DMS114 treated with DMSO at 0.1 percent for 48 hours (cell line): ENCODE measurements at regions not wholly inside any gene's neighbourhood (a gene's known extent, or its start where the extent isn't known, plus 50 kb on each side); places are given as distances from the start of the nearest gene placed in this dataset.
"Not testable (repeated sequence)": the region's sequence is repeated elsewhere in the genome, so short reads cannot be mapped to it uniquely, and the experiment has no call there.

Experiments used
- DNase-seq: peaks from one replicate; lab custom pipeline; 2025; ENCODE audit not compliant: unreplicated experiment; lab: John Stamatoyannopoulos, UW

DNA sequence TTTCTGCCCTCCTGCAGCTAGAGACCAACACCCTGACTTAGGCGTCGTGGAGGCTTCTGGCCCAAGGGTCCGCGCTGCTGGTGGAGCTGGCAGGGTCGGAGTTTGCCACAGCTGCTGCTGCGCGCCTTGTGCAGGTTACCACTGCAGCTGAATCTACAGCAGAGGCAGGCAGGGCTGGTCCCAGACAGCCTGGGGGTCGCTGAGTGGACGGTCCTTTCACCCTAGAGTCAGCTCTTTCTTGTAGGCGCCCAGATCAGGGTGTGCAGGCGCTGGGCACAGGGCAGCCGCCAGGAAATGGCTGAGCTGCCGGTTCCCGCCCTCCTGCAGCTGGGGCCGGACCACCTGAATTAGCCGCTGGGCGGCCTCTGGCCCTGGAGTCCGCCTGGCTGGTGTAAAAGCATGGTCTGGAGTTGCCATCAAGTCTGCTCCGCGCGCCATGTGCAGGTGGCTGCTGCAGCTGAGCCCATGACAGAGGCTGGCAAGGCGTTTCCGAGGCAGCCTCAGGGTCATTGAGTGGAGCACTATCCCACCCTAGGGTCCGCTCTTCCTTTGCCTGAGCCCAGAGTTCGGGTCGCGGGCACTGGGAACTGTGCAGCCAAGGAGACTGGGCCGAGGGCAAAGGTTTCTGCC, 144.3 kb downstream of the CCDC74A start:
- DNase-seq = not testable (repeated sequence)

DNA sequence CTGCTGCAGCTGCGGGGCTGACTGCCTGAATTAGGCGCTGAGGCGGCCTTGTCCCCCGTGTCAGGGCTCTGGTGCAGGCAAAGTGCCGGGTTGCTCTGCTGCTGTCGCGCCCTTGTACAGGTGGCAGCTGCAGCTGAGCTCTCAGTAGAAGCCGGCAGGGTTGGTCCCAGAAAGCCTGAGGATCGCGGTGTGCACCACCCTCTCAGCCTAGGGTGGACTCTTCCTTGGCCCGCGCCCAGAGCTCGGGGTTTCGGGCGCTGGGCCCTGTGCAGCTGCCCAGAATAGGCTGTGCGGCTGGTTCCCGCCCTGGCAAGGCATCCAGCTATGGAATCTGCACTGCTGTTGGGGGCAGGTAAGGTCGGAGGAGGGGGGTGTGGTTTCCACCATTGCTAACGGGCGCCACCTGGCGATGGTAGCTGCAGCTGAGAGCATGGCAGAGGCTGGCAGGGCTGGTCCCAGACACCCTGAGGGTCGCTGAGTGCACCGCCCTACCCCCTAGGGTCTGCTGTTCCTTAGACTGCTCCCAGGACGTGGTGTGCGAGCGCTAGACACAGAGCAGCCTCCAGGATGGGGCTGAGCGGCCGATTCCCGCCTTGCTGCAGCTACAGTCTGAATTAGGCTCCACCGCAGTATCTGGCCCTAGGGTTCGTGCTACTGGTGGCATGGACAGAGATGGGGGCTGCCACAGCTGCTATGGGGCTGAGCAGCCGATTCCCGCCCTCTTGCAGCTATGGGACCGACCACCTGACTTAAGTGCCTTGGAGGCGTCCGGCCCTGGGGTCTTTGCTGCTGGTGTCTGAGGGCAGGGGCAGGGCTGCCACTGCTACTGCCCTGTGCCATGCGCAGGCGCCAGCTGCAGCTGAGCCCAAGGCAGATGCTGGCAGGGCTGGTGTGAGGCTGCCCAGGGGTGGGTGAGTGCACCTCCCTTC, 145.0 kb downstream of the CCDC74A start:
- DNase-seq = not testable (repeated sequence)

DNA sequence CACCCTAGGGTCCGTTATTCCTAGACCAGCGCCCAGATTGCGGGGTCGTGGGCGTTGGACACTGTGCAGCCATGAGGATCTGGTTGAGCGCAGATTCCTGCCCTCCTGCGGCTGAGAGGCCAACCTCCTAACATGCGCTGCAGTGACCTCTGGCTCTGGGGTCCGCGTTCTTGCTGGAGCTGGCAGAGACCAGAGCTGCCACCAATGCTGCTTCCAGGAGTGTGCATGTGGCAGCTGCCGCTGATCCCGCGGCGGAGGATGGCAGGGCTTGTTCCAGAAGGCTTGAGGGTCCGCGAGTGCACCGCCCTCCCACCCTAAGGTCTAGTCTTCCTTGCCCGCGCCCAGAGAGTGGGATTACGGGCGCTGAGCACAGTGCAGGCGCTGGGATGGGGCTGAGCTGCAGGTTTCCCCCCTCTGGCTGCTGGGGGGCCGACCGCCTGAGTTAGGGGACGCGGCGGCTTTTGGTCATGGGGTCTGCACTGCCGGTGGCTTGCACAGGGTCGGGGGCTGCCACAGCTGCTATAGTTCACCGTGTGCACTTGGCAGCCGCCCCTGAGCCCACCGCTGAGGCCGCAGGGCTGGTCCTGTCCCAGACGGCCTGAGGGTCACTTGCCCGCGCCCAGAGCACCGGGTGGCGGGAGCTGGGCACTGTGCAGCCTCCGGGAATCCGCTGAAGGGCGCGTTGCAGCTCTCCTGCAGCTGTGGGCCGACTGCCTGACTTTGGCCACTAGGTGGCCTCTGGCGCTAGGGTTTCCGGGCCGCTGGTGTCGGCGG, 145.9 kb downstream of the CCDC74A start:
- DNase-seq = peak; percentile 40

DNA sequence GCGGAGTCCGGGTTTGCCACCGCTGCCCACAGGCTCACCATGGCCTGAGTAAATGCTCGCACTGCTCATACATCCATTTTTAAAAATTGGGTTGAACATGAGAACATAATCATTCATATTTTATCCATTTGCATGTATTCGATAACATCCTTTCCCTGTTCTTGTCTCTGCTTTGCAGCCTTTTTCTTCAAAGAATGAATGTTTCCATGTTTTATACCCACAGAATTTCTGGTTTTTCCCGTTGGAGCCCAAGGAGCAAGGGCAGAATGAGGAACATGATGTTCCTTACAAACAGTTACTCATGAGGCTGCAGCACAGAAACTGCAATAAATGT, 146.5 kb downstream of the CCDC74A start:
- no peak for DNase-seq

DNA sequence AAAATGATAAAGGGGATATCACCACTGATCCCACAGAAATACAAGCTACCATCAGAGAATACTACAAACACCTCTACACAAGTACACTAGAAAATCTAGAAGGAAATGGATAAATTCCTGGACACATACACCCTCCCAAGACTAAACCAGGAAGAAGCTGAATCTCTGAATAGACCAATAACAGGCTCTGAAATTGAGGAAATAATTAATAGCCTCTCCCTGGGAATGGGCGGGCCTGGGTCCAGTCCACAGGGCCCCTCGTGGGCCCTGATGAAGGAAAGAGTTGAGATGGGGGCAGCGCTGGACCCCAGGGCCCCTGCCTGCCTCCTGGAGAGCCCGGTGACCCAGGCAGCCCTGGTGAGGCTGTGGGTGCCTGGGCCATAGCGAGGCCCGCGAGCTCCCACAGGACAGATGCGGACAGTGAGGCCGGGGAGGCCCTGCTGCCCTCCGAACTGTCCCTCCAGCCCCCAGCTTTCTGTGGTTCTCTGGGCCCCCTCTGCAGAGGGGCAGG, 154.0 kb downstream of the CCDC74A start:
- not testable (repeated sequence) for DNase-seq

DNA sequence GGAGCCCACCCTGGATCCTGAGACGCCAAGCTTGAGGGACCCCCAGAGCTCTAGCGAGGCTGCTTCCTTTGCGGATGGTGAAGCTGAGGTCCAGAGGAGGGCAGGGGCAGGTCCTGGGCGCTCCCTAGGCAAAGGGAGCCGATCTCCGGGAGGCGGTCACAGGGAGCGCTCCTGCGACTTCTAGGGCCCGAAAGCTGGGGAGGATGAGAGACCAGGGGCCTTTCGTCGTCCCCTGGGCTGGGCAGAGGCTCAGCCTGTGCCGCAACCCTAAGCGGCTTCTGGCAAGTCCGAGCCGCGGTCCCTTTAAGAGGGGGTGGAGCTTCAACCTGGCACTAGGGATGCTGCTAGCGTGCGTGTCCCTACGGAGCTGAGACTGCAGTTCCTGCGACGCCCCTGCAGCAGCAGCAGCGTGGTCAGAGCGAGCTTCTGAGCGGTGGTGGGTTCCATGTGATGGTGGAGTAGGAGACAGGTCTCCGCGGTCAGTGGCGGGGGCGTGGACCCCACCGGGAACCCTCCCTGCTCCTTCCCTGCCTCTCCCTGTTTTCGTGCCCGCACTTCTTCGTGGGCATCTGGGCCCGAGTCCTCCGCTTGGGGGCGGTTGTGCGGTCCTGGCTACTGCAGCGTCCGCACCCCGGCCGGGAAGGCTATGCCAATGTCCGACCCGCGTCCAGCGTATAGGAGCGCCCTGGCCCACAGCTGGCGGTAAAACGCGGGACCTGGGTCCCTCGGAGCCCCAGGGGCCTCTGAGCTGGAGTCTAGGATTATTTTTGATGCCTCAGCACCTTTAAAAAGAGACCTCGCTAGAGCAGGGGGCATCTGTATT, 154.6 kb downstream of the CCDC74A start:
- peak; percentile 52 for DNase-seq

DNA sequence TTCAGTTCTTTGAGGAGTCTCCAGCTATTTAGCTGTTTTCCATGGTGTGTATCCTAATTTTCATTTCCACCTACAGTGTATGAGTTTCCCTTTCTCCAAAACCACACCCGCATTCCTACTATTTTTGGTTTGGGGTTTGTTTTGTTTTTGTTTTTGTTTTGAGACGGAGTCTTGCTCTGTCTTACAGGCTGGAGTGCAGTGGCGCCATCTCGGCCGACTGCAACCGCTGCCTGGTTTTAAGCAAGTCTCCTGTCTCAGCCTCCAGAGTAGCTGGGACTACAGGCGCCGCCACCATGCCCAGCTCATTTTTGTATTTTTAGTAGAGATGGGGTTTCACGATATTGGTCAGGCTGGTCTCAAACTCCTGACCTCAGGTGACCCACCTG, 155.2 kb downstream of the CCDC74A start:
- peak; percentile 3 for DNase-seq

DNA sequence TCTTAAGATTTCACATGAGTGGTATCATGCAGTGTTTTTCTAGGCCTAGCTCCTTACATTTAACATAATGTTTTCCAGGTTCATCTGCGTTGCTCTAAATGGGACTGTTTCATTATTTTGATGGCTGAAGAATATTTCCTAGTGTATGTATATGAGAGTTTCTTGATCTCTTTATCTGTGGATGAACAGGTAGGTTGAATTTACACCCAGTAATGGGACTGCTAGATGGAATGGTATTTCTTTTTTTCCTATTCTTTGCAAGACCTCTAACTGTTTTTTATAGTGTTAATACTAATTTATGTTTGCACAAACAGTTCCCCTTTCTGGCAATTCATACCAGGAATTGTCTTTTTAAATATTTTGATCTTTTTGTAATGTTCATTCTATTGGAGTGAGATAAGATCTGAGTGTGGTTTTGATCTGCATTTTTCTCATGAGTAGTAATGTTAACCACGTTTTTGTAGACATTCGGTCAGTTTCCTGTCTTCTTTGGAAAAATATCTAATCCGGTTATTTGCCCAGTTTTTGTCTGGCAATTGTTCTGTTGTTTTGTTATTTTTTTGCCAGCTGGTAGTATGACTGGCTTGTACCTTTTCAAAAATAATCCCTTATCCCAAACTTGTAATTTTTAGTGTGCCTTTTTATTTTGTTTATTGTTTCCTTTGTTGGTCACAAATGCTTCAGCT, 157.1 kb downstream of the CCDC74A start:
- not testable (repeated sequence) for DNase-seq

DNA sequence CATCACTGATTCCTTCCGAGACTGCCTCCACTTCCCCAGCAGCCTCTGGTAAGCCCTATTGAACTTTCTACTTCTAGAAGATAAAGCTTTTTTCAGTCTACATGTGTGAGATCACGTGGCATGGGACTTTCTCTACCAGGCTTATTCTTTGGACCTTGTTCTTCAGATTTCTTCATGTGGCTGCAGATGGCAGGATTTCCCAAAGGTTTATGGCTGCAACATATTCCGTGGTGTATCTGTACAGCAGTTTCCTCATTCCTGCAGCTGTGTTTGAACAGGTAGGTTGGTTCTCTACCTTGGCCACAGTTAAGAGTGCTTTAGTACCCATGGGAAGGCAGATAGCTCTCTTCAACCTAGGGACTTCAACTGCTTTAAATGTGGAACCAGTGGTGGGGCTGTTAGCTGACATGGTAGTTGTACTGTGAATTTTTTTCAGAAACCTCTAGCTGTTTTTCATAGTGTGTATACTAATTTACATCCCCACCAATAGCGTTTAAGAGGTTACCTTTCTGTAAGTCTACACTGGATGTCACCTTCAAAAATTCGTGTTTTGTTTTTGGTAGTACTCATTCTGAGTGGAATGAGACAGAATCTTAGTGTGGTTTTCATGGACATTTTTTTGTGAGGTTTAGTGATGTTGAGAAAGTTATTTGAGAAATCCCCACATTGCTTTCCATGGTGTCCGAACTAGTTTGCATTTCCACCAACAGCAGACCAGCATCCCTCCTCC, 158.6 kb downstream of the CCDC74A start:
- not testable (repeated sequence) for DNase-seq

DNA sequence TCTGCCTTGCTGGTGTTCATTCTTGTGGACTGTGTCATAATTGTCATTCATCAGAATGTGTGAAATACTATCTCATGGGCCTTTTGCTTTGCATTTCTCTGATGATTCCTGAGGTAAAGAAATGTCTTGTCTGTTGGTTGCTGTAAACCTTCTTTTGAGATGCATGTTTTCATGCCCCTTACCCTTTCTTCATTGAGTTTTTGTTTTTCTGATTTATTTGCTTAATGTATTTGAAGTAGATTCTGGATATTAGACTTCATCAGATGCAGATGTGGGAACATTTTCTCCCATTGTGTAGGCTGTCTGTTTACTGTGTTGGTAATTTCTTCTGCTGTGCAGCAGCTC, 159.2 kb downstream of the CCDC74A start:
- not testable (repeated sequence) for DNase-seq

DNA sequence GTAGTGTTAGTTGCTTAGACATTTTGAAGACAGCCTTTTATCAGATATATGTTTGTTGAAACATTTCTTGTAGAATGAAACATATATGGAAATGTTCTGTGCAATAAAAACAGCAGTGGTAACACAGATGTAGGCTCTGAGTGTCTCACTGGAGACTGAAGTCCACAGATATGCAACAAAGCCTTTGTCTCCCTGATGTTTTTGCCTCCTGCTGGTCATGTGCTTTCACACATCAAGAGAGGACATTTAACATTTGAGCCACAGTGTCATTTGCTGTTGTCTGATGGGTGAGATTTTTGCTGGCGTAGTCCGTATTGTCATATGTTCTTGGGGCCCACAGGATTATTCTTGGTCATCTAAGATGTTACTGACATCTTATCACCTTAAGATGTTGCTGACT, 161.4 kb downstream of the CCDC74A start:
- not testable (repeated sequence) for DNase-seq

DNA sequence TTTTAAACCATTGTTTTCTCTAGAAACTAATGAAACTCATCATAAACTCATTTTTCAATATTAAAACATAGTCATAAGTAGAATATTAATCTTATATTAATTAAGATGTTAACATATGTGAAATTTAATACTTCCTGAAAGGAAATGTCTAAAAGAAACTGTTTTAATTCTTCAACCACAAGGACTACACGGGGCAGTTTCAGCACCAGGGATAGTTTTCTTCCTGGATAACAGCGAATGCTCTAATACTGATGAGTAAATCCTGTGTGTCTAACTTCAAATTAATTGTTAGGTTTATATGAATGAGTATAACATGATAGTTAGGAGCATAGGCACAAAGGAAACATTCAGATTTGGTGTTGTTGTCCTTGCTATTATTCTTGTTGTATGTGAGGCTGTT, 183.6 kb downstream of the CCDC74A start:
- not testable (repeated sequence) for DNase-seq

DNA sequence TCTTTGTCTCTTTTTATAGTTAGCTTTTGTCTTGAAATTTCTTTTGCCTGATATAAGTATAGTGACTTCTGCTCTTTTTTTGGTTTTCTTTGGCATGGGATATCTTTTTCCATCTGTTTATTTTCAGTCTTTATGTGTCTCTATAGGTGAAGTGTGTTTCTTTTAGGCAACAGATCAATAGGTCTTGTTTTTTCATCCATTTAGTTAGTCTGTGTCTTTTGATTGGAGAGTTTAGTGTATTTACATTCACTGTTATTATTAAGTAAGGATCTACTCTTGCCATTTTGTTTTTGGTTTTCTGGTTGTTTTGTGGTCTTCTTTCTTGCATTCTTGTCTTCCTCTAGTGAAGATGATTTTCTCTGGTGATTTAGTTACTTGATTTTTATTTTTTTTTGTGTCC, 190.2 kb downstream of the CCDC74A start:
- not testable (repeated sequence) for DNase-seq

DNA sequence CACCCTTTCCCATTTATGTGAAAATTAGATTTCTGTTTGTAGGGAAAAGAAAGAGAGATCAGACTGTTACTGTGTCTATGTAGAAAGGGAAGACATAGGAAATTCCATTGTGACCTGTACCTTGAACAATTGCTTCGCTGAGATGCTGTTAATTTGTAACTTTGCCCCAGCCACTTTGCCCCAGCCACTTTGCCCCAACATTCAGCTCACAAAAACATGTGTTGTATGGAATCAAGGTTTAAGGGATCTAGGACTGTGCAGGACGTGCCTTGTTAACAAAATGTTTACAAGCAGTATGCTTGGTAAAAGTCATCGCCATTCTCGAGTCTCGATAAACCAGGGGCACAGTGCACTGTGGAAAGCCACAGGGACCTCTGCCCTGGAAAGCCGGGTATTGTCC, 193.5 kb downstream of the CCDC74A start:
- DNase-seq = not testable (repeated sequence)

DNA sequence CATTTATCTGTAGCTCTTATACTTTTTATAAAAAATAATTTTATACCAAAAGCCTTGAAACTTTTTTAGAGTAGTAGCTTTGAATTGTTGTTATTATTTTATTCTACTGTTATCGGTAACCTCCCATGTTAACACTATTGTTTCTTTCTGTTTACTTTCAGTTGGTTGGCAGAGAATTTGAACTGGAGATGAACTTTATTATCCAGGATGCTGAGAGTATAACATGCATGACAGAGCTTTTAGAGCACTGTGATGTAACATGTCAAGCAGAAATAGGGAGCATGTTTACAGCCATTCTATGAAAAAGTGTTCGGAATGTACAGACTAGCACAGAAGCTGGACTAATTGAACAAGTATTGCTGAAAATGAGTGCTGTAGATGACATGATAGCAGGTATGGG, 194.6 kb downstream of the CCDC74A start:
- not testable (repeated sequence) for DNase-seq

DNA sequence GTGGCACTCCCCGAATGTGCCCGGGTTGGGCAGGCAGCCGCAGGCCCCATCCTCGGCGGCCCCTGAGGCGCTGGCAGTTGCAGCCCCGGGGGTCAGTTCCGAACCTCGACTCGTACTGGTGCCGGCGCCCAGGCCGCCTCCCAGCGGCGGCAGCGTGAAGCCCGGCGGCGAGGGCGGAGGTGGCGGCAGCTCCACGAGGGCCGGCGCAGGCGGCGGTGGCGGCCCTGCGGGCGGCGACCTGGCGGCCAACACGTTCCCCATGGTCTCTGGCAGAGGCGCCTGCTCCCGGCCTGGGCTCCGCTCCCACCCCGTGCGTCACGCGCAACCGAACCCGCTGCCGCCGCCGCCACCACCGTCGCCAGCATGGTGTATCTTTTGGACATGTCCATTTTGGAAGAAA, 196.3 kb downstream of the CCDC74A start:
- no peak for DNase-seq

DNA sequence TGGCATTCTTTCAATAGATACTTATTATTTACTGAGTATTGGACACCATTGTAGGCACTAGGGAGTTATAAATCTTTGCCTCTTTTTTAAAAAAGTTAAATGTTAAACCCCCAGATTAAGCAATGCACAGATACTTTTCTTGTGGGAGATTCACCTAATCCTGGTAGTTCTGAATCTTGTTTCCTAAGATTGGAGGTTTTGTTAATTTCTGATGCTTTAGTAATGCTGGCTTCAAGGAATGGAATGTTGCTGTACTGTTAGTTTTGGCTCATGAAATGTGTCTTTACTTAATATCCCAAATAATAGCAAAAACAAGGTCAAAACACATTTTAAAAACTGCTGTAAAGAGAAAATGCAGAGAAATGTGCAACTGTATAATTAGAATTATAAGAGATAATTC, 200.8 kb downstream of the CCDC74A start:
- DNase-seq = not testable (repeated sequence)

DNA sequence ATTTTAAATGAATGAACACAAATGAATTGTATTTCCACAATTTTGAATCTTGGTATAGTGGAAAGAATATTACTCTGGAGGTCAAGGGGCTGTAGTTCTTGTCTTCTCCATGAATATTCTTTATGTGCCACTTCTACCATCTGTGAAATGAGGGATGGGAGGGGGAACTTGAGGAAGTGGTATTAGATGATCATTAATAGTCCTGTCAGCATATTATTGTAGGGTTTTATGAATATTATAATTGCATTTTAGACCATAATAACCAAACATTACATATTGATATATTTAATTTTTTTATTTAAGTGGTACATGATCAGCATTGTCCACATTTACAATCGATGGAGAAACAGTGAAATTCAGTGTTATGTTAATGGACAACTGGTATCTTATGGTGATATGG, 205.8 kb downstream of the CCDC74A start:
- DNase-seq = not testable (repeated sequence)

DNA sequence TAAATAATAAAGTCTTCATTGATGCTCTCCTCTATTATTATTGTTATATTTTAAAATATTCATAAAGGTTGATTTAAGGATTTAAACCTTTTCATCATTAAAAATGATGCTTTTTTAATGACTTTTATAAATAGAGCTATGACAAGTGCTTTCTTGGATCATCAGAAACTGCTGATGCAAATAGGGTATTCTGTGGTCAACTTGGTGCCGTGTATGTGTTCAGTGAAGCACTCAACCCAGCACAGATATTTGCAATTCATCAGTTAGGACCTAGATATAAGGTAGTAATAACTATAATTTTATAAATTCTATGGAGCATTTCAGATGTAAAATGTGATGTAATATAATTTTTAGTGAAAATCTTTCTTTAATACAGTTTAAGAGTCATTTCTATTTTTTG, 208.7 kb downstream of the CCDC74A start:
- DNase-seq = not testable (repeated sequence)
